K562 (cell line): ENCODE measurements at regions not wholly inside any gene's neighbourhood (a gene's known extent, or its start where the extent isn't known, plus 50 kb on each side); places are given as distances from the start of the nearest gene placed in this dataset.

Experiments
- CTCF ChIP-seq, 3 experiments: IDR thresholded peaks in 2 of 3; conservative IDR thresholded peaks in 1 of 3; 2 replicates each; pipeline ENCODE4 v1.5.1; 2011 to 2012; ENCODE audit warnings: low read length in 3 of 3, mild to moderate bottlenecking in 3 of 3, control low read depth in 2 of 3, improper control_type of control experiment in 1 of 3, inconsistent platforms in 1 of 3, low read depth in 1 of 3, mixed read lengths in 1 of 3, moderate library complexity in 1 of 3; ENCODE audit not compliant: insufficient read depth in 2 of 3
- ESRRA ChIP-seq: fragments of 450-650 bp; IDR thresholded peaks from 2 replicates; pipeline ENCODE4 v1.6.1; 2014; ENCODE audit warnings: low read depth, mild to moderate bottlenecking, moderate library complexity, borderline replicate concordance
- ETS1 ChIP-seq: conservative IDR thresholded peaks from 2 replicates; pipeline ENCODE4 v1.6.1; 2011; ENCODE audit warnings: low read depth, mild to moderate bottlenecking, low read length; ENCODE audit not compliant: control insufficient read depth
- HDAC3 ChIP-seq: fragments of 450-650 bp; IDR thresholded peaks from 2 replicates; pipeline ENCODE4 v1.6.1; 2018; ENCODE audit warnings: borderline replicate concordance, mild to moderate bottlenecking, moderate library complexity; ENCODE audit not compliant: partially characterized antibody
- MXI1 ChIP-seq: IDR thresholded peaks from 2 replicates; pipeline ENCODE4 v1.6.1; 2011; ENCODE audit warnings: low read depth, mild to moderate bottlenecking, improper control_type of control experiment, low read length
- POLR2A ChIP-seq: fragments of 450-650 bp; conservative IDR thresholded peaks from 2 replicates; pipeline ENCODE4 v1.6.1; 2016
- POLR2G ChIP-seq: fragments of 200-400 bp; formaldehyde crosslinking; IDR thresholded peaks from 2 replicates; pipeline ENCODE4 v1.6.1; 2017; ENCODE audit warnings: low read depth, mild to moderate bottlenecking, antibody characterized with exemption, low read length, moderate library complexity
- RFX1 ChIP-seq: fragments of 450-650 bp; IDR thresholded peaks from 2 replicates; pipeline ENCODE4 v1.6.1; 2016; ENCODE audit warnings: mild to moderate bottlenecking, moderate library complexity
- SMARCC2 ChIP-seq: fragments of 450-650 bp; IDR thresholded peaks from 2 replicates; pipeline ENCODE4 v1.6.1; 2017; ENCODE audit warnings: antibody characterized with exemption, moderate library complexity, mild to moderate bottlenecking, low read depth
- SP2 ChIP-seq: IDR thresholded peaks from 2 replicates; pipeline ENCODE4 v1.6.1; 2011; ENCODE audit warnings: mild to moderate bottlenecking, low read depth, low read length, moderate library complexity; ENCODE audit not compliant: poor library complexity, severe bottlenecking; ENCODE audit errors: extremely low read depth
- XRCC3 ChIP-seq: fragments of 450-650 bp; IDR thresholded peaks from 2 replicates; pipeline ENCODE4 v1.6.1; 2017; ENCODE audit warnings: mild to moderate bottlenecking, moderate library complexity
- ZBTB7A ChIP-seq: IDR thresholded peaks from 2 replicates; pipeline ENCODE4 v1.6.1; 2011; ENCODE audit warnings: low read depth, mild to moderate bottlenecking, low read length, moderate library complexity, borderline replicate concordance; ENCODE audit not compliant: control insufficient read depth
- ZNF239 ChIP-seq: fragments of 250-450 bp; sonication (Bioruptor Pico); IDR thresholded peaks from 2 replicates; pipeline ENCODE4 v1.4.0; 2020; ENCODE audit warnings: mild to moderate bottlenecking

GRCh38 chr21:23593582-23593981 lies 2013.7 kb downstream of the MRPL39 start:
- TF ChIP-seq ESRRA, result no peak
- no peak for TF ChIP-seq ETS1
- no peak for TF ChIP-seq CTCF (IDR thresholded peaks at IDR 0.05 in 2 of 3, conservative IDR thresholded peaks at IDR 0.05 in 1 of 3; ENCODE audit: insufficient read depth in 2 of 3, low read depth in 1 of 3, low read length in 3 of 3)
- TF ChIP-seq ZNF239 (CRISPR knock-in tag), result no peak
- TF ChIP-seq XRCC3, result no peak
- no peak for TF ChIP-seq MXI1
- TF ChIP-seq SMARCC2, result no peak
- no peak for TF ChIP-seq RFX1
- TF ChIP-seq POLR2A, result no peak
- no peak for TF ChIP-seq SP2
- TF ChIP-seq HDAC3, result no peak
- TF ChIP-seq POLR2G, result no peak
- no peak for TF ChIP-seq ZBTB7A
